GM23248 (cell line): ENCODE measurements at regions not wholly inside any gene's neighbourhood (a gene's known extent, or its start where the extent isn't known, plus 50 kb on each side); places are given as distances from the start of the nearest gene placed in this dataset.

ENCODE experiments used
- DNase-seq: peaks from one replicate; pipeline ENCODE4 v3.0.0-alpha.2; 2015
- H2AFZ ChIP-seq: fragments of 200-600 bp; sonication (generic); 2 replicates; pipeline ENCODE4 v1.6.1; 2016; ENCODE audit warnings: antibody characterized with exemption
- H3F3A ChIP-seq: fragments of 200-600 bp; sonication (generic); 2 replicates; pipeline ENCODE4 v1.6.1; 2016; ENCODE audit warnings: mild to moderate bottlenecking, antibody characterized with exemption, mixed run types; ENCODE audit not compliant: insufficient read depth
- H3K27ac ChIP-seq: fragments of 200-600 bp; sonication (generic); 2 replicates; pipeline ENCODE4 v1.5.1; 2016; ENCODE audit warnings: mild to moderate bottlenecking
- H3K27me3 ChIP-seq: fragments of 200-600 bp; sonication (generic); replicated peaks from 2 replicates; pipeline ENCODE4 v1.6.1; 2016; ENCODE audit warnings: mild to moderate bottlenecking; ENCODE audit not compliant: insufficient read depth
- H3K36me3 ChIP-seq: fragments of 200-600 bp; sonication (generic); 2 replicates; pipeline ENCODE4 v1.6.1; 2016; ENCODE audit warnings: low read depth, mild to moderate bottlenecking
- H3K4me1 ChIP-seq: fragments of 200-600 bp; sonication (generic); 2 replicates; pipeline ENCODE4 v1.6.1; 2016; ENCODE audit warnings: mild to moderate bottlenecking; ENCODE audit not compliant: insufficient read depth
- H3K4me2 ChIP-seq: fragments of 200-600 bp; sonication (generic); one replicate; pipeline ENCODE4 v1.6.1; 2016; ENCODE audit warnings: mild to moderate bottlenecking; ENCODE audit not compliant: unreplicated experiment
- H3K4me3 ChIP-seq: fragments of 200-600 bp; sonication (generic); 2 replicates; pipeline ENCODE4 v1.5.1; 2016; ENCODE audit warnings: mild to moderate bottlenecking
- H3K79me2 ChIP-seq: fragments of 200-600 bp; sonication (generic); 2 replicates; pipeline ENCODE4 v1.6.1; 2016; ENCODE audit warnings: mild to moderate bottlenecking; ENCODE audit not compliant: insufficient read depth
- H3K9ac ChIP-seq: fragments of 200-600 bp; sonication (generic); 2 replicates; pipeline ENCODE4 v1.6.1; 2016; ENCODE audit warnings: mild to moderate bottlenecking
- H3K9me2 ChIP-seq: fragments of 200-600 bp; sonication (generic); 2 replicates; pipeline ENCODE4 v1.6.1; 2016; ENCODE audit warnings: mixed run types, mild to moderate bottlenecking, moderate library complexity; ENCODE audit not compliant: insufficient read depth
- H3K9me3 ChIP-seq: fragments of 200-600 bp; sonication (generic); one replicate; pipeline ENCODE4 v1.6.1; 2017; ENCODE audit warnings: low read depth
- H4K20me1 ChIP-seq: fragments of 200-600 bp; sonication (generic); 2 replicates; pipeline ENCODE4 v1.6.0; 2016; ENCODE audit not compliant: insufficient read depth
- EZH2 ChIP-seq: fragments of 200-600 bp; sonication (generic); IDR thresholded peaks from 2 replicates; pipeline ENCODE4 v1.6.1; 2018; ENCODE audit warnings: antibody characterized with exemption, mild to moderate bottlenecking; ENCODE audit not compliant: insufficient read depth, poor library complexity, severe bottlenecking
- EZH2phosphoT487 ChIP-seq: fragments of 200-600 bp; sonication (generic); IDR thresholded peaks from 2 replicates; pipeline ENCODE4 v1.6.1; 2018; ENCODE audit warnings: antibody characterized with exemption, moderate library complexity, mild to moderate bottlenecking, low read depth; ENCODE audit not compliant: insufficient read depth
- WGBS, 2 experiments: methylation state at CpG; one replicate each; pipeline ENCODE4 v1.1.6; 2015 to 2017; ENCODE audit warnings: low lambda C conversion rate in 2 of 2, low coverage in 1 of 2; ENCODE audit errors: missing lambda C conversion rate in 2 of 2; 5-methylcytosine and 5-hydroxymethylcytosine counted together
- in situ Hi-C: fragments of 300-500 bp; cut with MboI; formaldehyde crosslinking; loops from 2 replicates; pipeline ENCODE4 v1.15.0; 2020

DNA sequence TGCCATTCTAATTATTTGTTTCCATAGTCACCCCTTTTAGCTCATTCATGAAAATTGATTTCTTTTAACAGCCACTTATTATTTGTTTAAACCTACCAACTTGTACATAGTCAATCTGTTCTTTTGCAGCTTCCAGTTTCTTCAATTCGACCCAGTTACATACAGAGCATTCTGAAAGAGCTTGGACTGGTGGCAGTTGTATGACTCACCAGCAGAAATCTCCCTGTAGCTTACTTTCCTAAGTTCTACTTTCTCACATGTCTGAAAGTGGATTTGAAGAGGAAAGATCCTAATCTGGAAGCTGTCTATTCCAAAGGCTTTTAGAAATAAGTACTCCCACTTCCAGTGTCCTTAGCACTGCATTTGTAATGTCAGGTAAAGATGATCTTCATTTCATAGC lies 447.9 kb downstream of the HTR1B start:
- no peak overlapping the region for H3K4me2 ChIP-seq
- peak; percentile 61 for DNase-seq
- no peaks in the 10 kb centered on the region for H3K79me2 ChIP-seq
- no peaks in the 10 kb centered on the region for H3F3A ChIP-seq
- no peak overlapping the region for H2AFZ ChIP-seq
- WGBS, 2 experiments: 0 to 10% methylated on average over 1 of the region's 1 CpG
- H4K20me1 ChIP-seq: no peaks in the 10 kb centered on the region
- H3K27ac ChIP-seq: no peak overlapping the region
- H3K4me3 ChIP-seq: no peak overlapping the region
- no peak overlapping the region for H3K9ac ChIP-seq
- TF ChIP-seq EZH2phosphoT487 (no peak), EZH2 (no peak)
- no peaks in the 10 kb centered on the region for H3K36me3 ChIP-seq
- no peaks in the 10 kb centered on the region for H3K27me3 ChIP-seq
- in situ Hi-C loops: no loop called here
- no peaks in the 10 kb centered on the region for H3K4me1 ChIP-seq
- no peaks in the 10 kb centered on the region for H3K9me2 ChIP-seq
- no peaks in the 10 kb centered on the region for H3K9me3 ChIP-seq

GRCh38 chr6:77011929-77012545 lies 451.3 kb downstream of the HTR1B start:
- no peaks in the 10 kb centered on the region for H3K27me3 ChIP-seq
- no peak for DNase-seq
- H4K20me1 ChIP-seq: no peaks in the 10 kb centered on the region
- no peaks in the 10 kb centered on the region for H3K9me2 ChIP-seq
- no peak for TF ChIP-seq EZH2
- TF ChIP-seq EZH2phosphoT487: no peak
- no peak overlapping the region for H3K4me3 ChIP-seq
- no peak overlapping the region for H3K9ac ChIP-seq
- no peaks in the 10 kb centered on the region for H3K9me3 ChIP-seq
- no peak overlapping the region for H3K4me2 ChIP-seq
- no peaks in the 10 kb centered on the region for H3F3A ChIP-seq
- H3K36me3 ChIP-seq: no peaks in the 10 kb centered on the region
- in situ Hi-C loops: no loop called here
- no peak overlapping the region for H3K27ac ChIP-seq
- no peak overlapping the region for H2AFZ ChIP-seq
- no peaks in the 10 kb centered on the region for H3K4me1 ChIP-seq
- H3K79me2 ChIP-seq: no peaks in the 10 kb centered on the region
- WGBS, 2 experiments: 58 to 60% methylated on average over 10 of the region's 10 CpGs

GRCh38 chr6:77010931-77011542 lies 452.3 kb downstream of the HTR1B start:
- TF ChIP-seq EZH2phosphoT487 (no peak), EZH2 (no peak)
- no peak overlapping the region for H3K9ac ChIP-seq
- H3K4me1 ChIP-seq: no peaks in the 10 kb centered on the region
- H4K20me1 ChIP-seq: no peaks in the 10 kb centered on the region
- no peak overlapping the region for H3K4me3 ChIP-seq
- no peak overlapping the region for H2AFZ ChIP-seq
- 63 to 65% methylated on average over 17 of the region's 17 CpGs for WGBS, 2 experiments
- no peak overlapping the region for H3K4me2 ChIP-seq
- H3K9me2 ChIP-seq: no peaks in the 10 kb centered on the region
- H3K36me3 ChIP-seq: no peaks in the 10 kb centered on the region
- DNase-seq: no peak
- H3K27ac ChIP-seq: no peak overlapping the region
- H3K9me3 ChIP-seq: peaks cover under 1% of the 10 kb centered on the region
- no peaks in the 10 kb centered on the region for H3F3A ChIP-seq
- no peaks in the 10 kb centered on the region for H3K27me3 ChIP-seq
- no peaks in the 10 kb centered on the region for H3K79me2 ChIP-seq
- in situ Hi-C loops: no loop called here

- H4K20me1 ChIP-seq: no peaks in the 10 kb centered on the region
- H3K9me3 ChIP-seq: no peaks in the 10 kb centered on the region
- 51 to 69% methylated on average over 9 of the region's 9 CpGs for WGBS, 2 experiments
Measured at GRCh38 chr6:76992553-76992952, 470.7 kb downstream of the HTR1B start.

GRCh38 chr6:76984572-76984971 lies 478.7 kb downstream of the HTR1B start:
- Histone ChIP-seq H3K4me1 (no peaks in the 10 kb centered on the region), H3K4me3 (no peak overlapping the region), H3K36me3 (no peaks in the 10 kb centered on the region), H3K9me3 (no peaks in the 10 kb centered on the region), H3K4me2 (no peak overlapping the region), H4K20me1 (no peaks in the 10 kb centered on the region), H3K9ac (no peak overlapping the region), H3K27me3 (no peaks in the 10 kb centered on the region), H3K27ac (no peak overlapping the region), H3K9me2 (no peaks in the 10 kb centered on the region), H2AFZ (no peak overlapping the region), H3F3A (no peaks in the 10 kb centered on the region), H3K79me2 (no peaks in the 10 kb centered on the region)
- in situ Hi-C loops: no loop called here
- DNase-seq: peak; percentile 1
- TF ChIP-seq EZH2: no peak

More at GRCh38 chr6:76992553-76992952, 470.7 kb downstream of the HTR1B start:
- Histone ChIP-seq H3K4me1 (no peaks in the 10 kb centered on the region), H3K9ac (no peak overlapping the region), H3K4me2 (no peak overlapping the region), H2AFZ (no peak overlapping the region), H3K36me3 (no peaks in the 10 kb centered on the region), H3K4me3 (no peak overlapping the region), H3K27ac (no peak overlapping the region), H3K79me2 (no peaks in the 10 kb centered on the region), H3K9me2 (no peaks in the 10 kb centered on the region), H3F3A (no peaks in the 10 kb centered on the region), H3K27me3 (no peaks in the 10 kb centered on the region)
- TF ChIP-seq EZH2phosphoT487: no peak
- TF ChIP-seq EZH2: no peak
- no peak for DNase-seq
- in situ Hi-C loops: no loop called here
